ENCODE measurements at regions not wholly inside any gene's neighbourhood (a gene's known extent, or its start where the extent isn't known, plus 50 kb on each side); places are given as distances from the start of the nearest gene placed in this dataset.

DNA sequence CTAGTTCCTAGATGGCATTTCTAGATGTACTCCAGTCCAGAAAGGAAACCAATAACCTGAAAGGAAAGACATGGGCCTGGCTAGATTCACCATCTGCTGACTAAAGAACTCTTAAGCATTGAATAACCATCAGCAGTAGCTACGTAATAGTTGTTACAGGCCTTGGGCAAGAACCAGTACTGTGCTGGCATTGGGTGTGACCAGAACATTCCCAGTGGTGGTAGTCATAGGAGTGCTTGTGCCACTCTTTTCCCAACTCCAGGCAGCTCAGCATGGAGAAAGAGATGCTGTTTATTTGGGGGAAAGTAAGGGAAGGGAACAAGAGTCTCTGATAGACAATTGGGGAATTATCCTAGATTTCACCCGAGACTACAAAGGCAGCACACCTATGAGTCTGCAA, 333.3 kb downstream of the SLC16A7 start:
- TF ChIP-seq, protein P1, sequence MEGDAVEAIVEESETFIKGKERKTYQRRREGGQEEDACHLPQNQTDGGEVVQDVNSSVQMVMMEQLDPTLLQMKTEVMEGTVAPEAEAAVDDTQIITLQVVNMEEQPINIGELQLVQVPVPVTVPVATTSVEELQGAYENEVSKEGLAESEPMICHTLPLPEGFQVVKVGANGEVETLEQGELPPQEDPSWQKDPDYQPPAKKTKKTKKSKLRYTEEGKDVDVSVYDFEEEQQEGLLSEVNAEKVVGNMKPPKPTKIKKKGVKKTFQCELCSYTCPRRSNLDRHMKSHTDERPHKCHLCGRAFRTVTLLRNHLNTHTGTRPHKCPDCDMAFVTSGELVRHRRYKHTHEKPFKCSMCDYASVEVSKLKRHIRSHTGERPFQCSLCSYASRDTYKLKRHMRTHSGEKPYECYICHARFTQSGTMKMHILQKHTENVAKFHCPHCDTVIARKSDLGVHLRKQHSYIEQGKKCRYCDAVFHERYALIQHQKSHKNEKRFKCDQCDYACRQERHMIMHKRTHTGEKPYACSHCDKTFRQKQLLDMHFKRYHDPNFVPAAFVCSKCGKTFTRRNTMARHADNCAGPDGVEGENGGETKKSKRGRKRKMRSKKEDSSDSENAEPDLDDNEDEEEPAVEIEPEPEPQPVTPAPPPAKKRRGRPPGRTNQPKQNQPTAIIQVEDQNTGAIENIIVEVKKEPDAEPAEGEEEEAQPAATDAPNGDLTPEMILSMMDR (IDR thresholded peaks at IDR 0.05; ENCODE audit: low read depth, low read length) = no peak
- TF ChIP-seq EZH2phosphoT487 (IDR thresholded peaks at IDR 0.05; ENCODE audit: low read depth) = no peak

Data from OCI-LY3 (cell line).